SU-DHL-6 (cell line): ENCODE measurements at regions not wholly inside any gene's neighbourhood (a gene's known extent, or its start where the extent isn't known, plus 50 kb on each side); places are given as distances from the start of the nearest gene placed in this dataset.

ENCODE experiments used
- EZH2phosphoT487 ChIP-seq: fragments of 200-600 bp; sonication (generic), shearing (Covaris generic); conservative IDR thresholded peaks from 2 replicates; pipeline ENCODE4 v1.6.1; 2018; ENCODE audit warnings: mild to moderate bottlenecking, antibody characterized with exemption, low read length, moderate library complexity, mixed read lengths
- TF ChIP-seq, protein P1 (sequence below): fragments of 200-600 bp; sonication (generic); IDR thresholded peaks from one replicate; pipeline ENCODE4 v1.5.1; 2017; ENCODE audit warnings: antibody characterized with exemption, mild to moderate bottlenecking, low read length, moderate library complexity; ENCODE audit not compliant: insufficient read depth, poor library complexity, severe bottlenecking

DNA sequence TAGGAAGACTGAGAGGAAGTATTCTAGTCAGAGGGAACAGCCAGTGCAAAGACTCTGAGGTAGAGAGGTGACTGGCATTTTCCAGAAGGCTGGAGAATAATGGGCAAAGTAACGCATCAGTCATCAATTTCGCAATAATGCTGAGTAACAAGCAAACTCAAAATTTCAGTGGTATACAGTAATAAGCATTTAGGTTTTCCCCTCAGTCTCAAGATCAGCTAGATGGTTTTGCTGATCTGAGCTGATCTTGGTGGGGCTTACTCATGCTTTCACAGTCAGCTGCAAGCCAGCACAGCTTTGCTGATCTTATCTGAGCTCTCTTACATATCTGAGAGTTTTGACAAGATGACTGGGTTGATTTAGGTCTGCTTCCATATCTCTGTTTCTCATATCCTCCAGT lies 108.7 kb downstream of the TSEN15 start:
- TF ChIP-seq, protein P1, sequence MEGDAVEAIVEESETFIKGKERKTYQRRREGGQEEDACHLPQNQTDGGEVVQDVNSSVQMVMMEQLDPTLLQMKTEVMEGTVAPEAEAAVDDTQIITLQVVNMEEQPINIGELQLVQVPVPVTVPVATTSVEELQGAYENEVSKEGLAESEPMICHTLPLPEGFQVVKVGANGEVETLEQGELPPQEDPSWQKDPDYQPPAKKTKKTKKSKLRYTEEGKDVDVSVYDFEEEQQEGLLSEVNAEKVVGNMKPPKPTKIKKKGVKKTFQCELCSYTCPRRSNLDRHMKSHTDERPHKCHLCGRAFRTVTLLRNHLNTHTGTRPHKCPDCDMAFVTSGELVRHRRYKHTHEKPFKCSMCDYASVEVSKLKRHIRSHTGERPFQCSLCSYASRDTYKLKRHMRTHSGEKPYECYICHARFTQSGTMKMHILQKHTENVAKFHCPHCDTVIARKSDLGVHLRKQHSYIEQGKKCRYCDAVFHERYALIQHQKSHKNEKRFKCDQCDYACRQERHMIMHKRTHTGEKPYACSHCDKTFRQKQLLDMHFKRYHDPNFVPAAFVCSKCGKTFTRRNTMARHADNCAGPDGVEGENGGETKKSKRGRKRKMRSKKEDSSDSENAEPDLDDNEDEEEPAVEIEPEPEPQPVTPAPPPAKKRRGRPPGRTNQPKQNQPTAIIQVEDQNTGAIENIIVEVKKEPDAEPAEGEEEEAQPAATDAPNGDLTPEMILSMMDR: no peak
- TF ChIP-seq EZH2phosphoT487: no peak
